Stimulated activated naive CD4-positive, alpha-beta T cell treated with Interleukin-2 at 50 U/mL for 16 hours (primary cell): ENCODE measurements at regions not wholly inside any gene's neighbourhood (a gene's known extent, or its start where the extent isn't known, plus 50 kb on each side); places are given as distances from the start of the nearest gene placed in this dataset.
"Not testable (repeated sequence)": the region's sequence is repeated elsewhere in the genome, so short reads cannot be mapped to it uniquely, and the experiment has no call there.

ENCODE experiments used
- DNase-seq: peaks from one replicate; lab custom pipeline; 2025; lab: John Stamatoyannopoulos, UW

- DNase-seq, result no peak
Measured at GRCh38 chr6:140768133-140768532, 1364.6 kb upstream of the GJE1 start.

DNA sequence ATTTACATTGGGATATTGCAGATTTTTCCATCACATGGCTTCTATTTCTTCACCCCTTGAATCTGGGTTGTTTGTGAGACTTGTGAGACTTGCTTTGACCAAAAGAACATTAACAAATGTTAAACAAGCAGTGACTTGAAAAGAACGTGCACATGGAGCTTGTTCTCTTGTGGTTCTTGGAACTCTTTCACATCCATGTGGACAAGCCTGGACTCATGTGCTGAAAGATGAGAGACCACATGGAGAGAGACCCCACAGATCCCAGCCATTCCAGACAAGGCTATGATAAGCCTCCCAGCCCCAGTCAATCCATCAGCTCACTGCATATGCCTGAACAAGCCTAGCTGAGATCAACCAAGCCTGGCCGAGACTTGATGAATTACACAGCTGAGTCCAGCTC, 1365.7 kb upstream of the GJE1 start:
- no peak for DNase-seq

DNA sequence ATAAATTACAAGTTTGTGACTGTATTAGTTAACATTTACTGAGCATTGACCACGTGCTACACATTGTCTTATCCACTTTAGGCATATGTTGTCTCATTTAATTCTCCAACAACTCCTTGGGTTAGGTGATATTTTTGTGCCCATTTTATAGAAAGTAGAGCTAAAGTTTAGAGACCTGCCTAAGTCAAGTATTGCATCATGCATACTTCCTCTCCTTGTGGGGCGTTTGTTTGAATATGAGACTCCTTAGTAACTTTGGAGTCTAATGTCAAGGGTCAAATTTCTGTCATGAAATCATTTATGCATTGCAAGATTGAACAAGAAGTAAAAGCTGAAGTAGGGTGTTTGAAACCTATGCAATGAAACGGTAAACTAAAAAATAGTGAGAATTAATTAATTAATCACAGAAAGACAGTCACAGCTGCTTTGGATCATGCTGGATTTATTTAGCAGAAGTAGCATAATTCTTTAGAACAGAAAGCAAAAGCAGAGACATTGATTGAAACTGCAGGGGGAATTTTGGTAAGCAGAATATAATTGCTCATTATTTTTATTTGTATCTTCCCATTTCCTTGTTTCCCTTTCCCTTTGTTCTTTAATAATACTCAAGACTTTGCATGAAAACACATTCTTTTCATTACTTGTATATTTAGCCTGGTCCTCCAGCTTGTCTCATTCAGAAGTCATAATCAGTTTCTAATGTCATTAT, 1374.4 kb upstream of the GJE1 start:
- DNase-seq, result no peak

GRCh38 chr6:140752234-140752633, 1377.8 kb upstream of the CITED2 start:
- DNase-seq, result no peak

DNA sequence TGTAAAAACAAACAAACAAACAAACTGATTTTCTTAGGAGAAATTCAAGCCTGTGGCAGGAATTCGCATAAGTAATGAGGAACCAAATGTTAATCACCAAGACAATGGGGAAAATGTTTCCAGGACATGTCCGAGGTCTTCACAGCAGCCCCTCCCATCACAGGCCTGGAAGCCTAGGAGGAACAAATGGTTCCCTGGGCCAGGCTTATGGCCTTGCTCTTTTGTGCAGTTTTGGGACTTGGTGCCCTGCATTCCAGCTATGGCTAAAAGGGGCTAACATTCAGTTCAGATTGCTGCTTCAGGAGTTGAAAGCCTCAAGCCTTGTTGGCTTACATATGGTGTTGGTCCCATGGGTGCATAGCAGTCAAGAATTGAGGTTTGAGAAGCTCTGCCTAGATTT, 1372.7 kb upstream of the CITED2 start:
- no peak for DNase-seq

- DNase-seq, result no peak
Measured at GRCh38 chr6:140744659-140745320, 1370.3 kb upstream of the CITED2 start.

DNA sequence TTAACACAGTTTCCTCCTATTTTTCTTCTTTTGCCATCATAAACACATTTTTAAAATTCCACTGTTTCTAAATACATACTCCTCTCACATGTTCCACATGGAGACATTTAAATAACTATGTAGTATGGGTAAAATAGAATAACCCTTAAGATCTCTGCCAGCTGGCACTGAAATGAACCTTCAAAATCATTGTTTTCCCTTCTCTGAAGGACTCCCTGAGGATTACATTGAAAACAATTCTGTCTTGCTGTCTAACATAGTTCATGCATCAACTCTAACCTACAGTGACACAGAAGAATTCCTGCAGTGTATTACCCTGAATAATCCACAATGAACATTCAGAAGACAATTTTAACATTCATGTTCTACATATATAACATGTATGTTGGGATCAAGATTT, 1361.8 kb upstream of the CITED2 start:
- DNase-seq, result no peak

DNA sequence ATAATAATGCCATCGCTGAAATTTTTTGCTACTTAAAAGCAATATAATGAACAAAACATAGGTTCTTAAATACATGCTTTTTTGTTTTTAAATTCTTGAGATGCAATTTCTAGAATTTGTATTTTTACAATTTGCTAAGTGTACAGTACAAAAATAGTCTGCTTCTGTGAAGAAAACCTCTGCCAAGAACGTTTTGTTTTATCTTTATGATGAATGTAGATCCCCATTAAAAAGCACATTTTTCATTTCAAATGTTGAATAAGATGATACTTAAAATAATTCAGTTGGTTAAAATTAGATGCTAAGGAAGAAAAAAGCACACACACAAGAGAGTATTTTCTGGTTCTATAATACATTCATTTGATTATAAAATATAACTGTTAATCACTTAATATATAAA, 1358.5 kb upstream of the CITED2 start:
- DNase-seq, result no peak

DNA sequence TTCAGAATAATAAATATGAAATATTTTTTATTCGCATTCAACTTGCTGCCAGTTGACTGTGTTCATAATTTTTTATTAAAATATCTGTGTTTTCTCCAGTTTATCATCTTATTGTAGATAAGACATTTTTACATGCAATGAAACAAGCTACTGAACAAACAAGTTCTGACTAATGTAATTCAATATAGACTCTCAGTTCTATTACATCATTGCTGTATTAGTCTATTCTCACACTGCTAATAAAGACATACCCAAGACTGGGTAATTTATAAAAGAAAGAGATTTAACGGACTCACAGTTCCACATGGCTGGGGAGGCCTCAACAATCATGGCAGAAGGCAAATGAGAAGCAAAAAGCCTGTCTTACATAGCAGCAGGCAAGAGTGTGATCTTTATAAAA, 1357.7 kb upstream of the CITED2 start:
- DNase-seq, result no peak

GRCh38 chr6:140731741-140732140, 1357.3 kb upstream of the CITED2 start:
- no peak for DNase-seq

DNA sequence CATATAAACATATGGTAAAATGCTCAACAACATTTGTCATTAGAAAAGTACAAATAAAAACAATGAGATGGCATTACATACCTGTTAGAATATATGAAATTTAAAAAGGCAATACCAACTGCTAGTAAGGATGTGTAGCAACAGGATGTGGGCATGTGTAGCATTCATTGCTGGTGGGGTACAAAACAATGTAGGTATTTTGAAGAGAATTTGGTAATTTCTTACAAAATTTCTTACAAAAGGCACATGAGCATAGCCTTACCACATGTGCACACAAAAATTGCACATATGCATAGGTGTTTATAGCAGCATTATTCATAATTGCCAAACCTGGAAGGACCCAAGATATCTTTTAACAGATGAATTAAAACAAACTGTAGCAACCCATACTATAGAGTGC, 1355.1 kb upstream of the CITED2 start:
- DNase-seq, result no peak

DNA sequence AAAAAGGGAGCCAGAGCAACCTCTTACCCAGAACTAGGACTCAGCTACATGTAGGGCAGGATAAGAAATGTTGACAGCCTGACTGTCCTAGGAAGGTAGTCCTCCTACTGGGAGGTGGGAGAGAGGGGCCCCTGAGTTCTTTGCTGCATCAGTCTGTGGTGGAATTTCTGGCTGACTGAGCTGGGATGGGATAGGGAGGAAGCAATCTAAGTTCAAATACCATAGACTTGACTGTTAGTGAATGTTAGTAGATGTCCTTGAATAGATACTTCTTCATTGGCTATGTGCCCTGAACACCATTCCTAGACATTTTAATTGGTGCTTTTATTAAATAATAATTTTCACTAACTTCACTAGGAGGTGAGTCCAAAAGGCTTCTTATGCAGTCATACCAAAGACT, 1343.6 kb upstream of the CITED2 start:
- DNase-seq, result no peak

DNA sequence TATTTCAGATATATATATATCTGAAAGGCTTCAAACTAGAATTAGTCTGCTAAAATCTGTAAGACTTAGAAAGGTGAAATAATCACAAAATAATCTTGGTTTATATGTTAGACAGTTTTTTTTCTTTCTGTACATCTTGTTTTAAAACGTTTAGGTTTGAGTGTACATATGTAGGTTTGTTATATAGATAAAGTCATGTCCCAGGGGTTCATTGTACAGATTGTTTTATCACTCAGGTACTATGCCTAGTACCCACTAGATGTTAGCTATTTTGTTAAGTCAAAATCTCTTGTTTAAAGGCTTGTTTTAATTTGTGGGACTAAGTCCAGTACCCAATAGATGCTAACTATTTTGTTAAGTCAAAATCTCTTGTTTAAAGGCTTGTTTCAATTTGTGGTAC, 1339.0 kb upstream of the CITED2 start:
- DNase-seq, result no peak

- DNase-seq, result no peak
Measured at GRCh38 chr6:140711019-140711613, 1336.7 kb upstream of the CITED2 start.

- DNase-seq, result no peak
Measured at GRCh38 chr6:140708441-140708840, 1334.0 kb upstream of the CITED2 start.

GRCh38 chr6:140704008-140704407, 1329.6 kb upstream of the CITED2 start:
- DNase-seq, result not testable (repeated sequence)

- DNase-seq, result no peak
Measured at GRCh38 chr6:140697585-140697984, 1323.1 kb upstream of the CITED2 start.

GRCh38 chr6:140684776-140685550, 1310.5 kb upstream of the CITED2 start:
- no peak for DNase-seq

GRCh38 chr6:140677781-140678528, 1303.5 kb upstream of the CITED2 start:
- DNase-seq, result no peak

DNA sequence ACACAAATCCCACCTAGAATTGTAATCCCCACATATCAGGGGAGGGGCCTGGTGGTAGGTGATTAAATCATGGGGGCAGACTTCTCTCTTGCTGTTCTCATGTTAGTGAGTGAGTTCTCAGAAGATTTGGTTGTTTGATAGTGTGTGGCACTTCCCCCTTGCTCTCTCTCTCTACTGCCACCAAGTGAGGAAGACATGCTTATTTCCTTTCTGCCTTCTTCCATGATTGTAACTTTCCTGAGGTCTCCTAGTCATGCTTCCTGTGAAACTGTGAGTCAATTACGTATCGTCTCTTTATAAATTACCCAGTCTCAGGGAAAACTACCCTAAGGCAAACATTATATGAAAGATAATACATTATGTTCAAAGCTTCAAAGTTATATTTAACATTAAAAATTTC, 1297.5 kb upstream of the CITED2 start:
- DNase-seq, result no peak

DNA sequence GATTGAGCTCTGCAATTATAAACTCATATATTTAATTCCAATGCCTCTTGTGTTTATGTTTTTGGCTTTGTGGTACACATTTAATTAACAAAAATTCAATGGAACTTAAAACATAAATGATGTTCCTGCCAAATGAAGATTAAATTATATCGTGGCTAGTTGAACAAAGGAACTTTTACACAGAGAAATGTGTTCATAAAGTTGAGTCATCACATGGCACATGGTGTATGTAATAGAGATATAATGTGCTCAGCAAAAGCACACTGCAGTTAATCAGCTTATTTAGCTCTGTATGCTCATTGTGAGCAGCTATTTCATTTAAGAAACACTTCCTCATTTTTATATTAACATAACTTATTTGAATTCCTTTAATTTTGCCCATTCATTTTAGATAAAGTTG, 1295.6 kb upstream of the CITED2 start:
- DNase-seq, result no peak

GRCh38 chr6:140669321-140669720, 1294.9 kb upstream of the CITED2 start:
- no peak for DNase-seq
